ENCODE measurements at regions not wholly inside any gene's neighbourhood (a gene's known extent, or its start where the extent isn't known, plus 50 kb on each side); places are given as distances from the start of the nearest gene placed in this dataset.
"Not testable (repeated sequence)": the region's sequence is repeated elsewhere in the genome, so short reads cannot be mapped to it uniquely, and the experiment has no call there.

- H3K9me3 Mint-ChIP-seq (ENCODE audit: low read depth): no peaks in the 10 kb centered on the region
- H3K27ac Mint-ChIP-seq: no peak overlapping the region
- H3K27me3 Mint-ChIP-seq: no peaks in the 10 kb centered on the region
- H3K4me1 Mint-ChIP-seq (ENCODE audit: low read depth): no peaks in the 10 kb centered on the region
- H3K4me3 Mint-ChIP-seq: no peak overlapping the region
- H3K36me3 Mint-ChIP-seq: no peaks in the 10 kb centered on the region
These were observed 147.9 kb downstream of the AKAIN1 start for GRCh38 chr18:5049124-5049523.

GRCh38 chr18:5040476-5040875 lies 156.6 kb downstream of the AKAIN1 start:
- Mint-ChIP-seq H3K27me3 (peaks cover 2% of the 10 kb centered on the region), H3K9me3 (ENCODE audit: low read depth) (peaks cover 3% of the 10 kb centered on the region), H3K4me1 (ENCODE audit: low read depth) (no peaks in the 10 kb centered on the region), H3K36me3 (no peaks in the 10 kb centered on the region), H3K4me3 (no peak overlapping the region), H3K27ac (no peak overlapping the region)

- H3K9me3 Mint-ChIP-seq (ENCODE audit: low read depth): peaks cover 12% of the 10 kb centered on the region
- H3K27me3 Mint-ChIP-seq: peaks cover 4% of the 10 kb centered on the region
- H3K4me3 Mint-ChIP-seq: no peak overlapping the region
- no peak overlapping the region for H3K27ac Mint-ChIP-seq
- no peaks in the 10 kb centered on the region for H3K36me3 Mint-ChIP-seq
- no peaks in the 10 kb centered on the region for H3K4me1 Mint-ChIP-seq (ENCODE audit: low read depth)
These were observed 160.5 kb downstream of the AKAIN1 start for GRCh38 chr18:5036523-5036922.

GRCh38 chr18:5031216-5031615 lies 165.8 kb downstream of the AKAIN1 start:
- Mint-ChIP-seq H3K27me3 (peaks cover 9% of the 10 kb centered on the region), H3K27ac (no peak overlapping the region), H3K4me3 (no peak overlapping the region), H3K36me3 (no peaks in the 10 kb centered on the region), H3K9me3 (ENCODE audit: low read depth) (peaks cover 12% of the 10 kb centered on the region), H3K4me1 (ENCODE audit: low read depth) (no peaks in the 10 kb centered on the region)

- H3K4me1 Mint-ChIP-seq (ENCODE audit: low read depth): no peaks in the 10 kb centered on the region
- no peak overlapping the region for H3K4me3 Mint-ChIP-seq
- peaks cover 12% of the 10 kb centered on the region for H3K9me3 Mint-ChIP-seq (ENCODE audit: low read depth)
- no peak overlapping the region for H3K27ac Mint-ChIP-seq
- no peaks in the 10 kb centered on the region for H3K36me3 Mint-ChIP-seq
- H3K27me3 Mint-ChIP-seq: peaks cover 9% of the 10 kb centered on the region
These were observed 166.4 kb downstream of the AKAIN1 start for GRCh38 chr18:5030636-5031035.

- Mint-ChIP-seq H3K4me3 (no peak overlapping the region), H3K4me1 (ENCODE audit: low read depth) (no peaks in the 10 kb centered on the region), H3K27me3 (peaks cover 7% of the 10 kb centered on the region), H3K27ac (no peak overlapping the region), H3K36me3 (no peaks in the 10 kb centered on the region), H3K9me3 (ENCODE audit: low read depth) (peaks cover 12% of the 10 kb centered on the region)
These were observed 167.5 kb downstream of the AKAIN1 start for GRCh38 chr18:5029592-5029991.

GRCh38 chr18:5024741-5025140 lies 172.3 kb downstream of the AKAIN1 start:
- H3K4me1 Mint-ChIP-seq (ENCODE audit: low read depth): no peaks in the 10 kb centered on the region
- no peak overlapping the region for H3K27ac Mint-ChIP-seq
- peaks cover 14% of the 10 kb centered on the region for H3K27me3 Mint-ChIP-seq
- H3K4me3 Mint-ChIP-seq: no peak overlapping the region
- H3K36me3 Mint-ChIP-seq: no peaks in the 10 kb centered on the region
- H3K9me3 Mint-ChIP-seq (ENCODE audit: low read depth): no peaks in the 10 kb centered on the region

GRCh38 chr18:5021558-5021957 lies 175.5 kb downstream of the AKAIN1 start:
- H3K27me3 Mint-ChIP-seq: peaks cover 8% of the 10 kb centered on the region
- H3K4me3 Mint-ChIP-seq: no peak overlapping the region
- no peaks in the 10 kb centered on the region for H3K9me3 Mint-ChIP-seq (ENCODE audit: low read depth)
- no peak overlapping the region for H3K27ac Mint-ChIP-seq
- no peaks in the 10 kb centered on the region for H3K4me1 Mint-ChIP-seq (ENCODE audit: low read depth)
- no peaks in the 10 kb centered on the region for H3K36me3 Mint-ChIP-seq

- H3K36me3 Mint-ChIP-seq: no peaks in the 10 kb centered on the region
- H3K9me3 Mint-ChIP-seq (ENCODE audit: low read depth): no peaks in the 10 kb centered on the region
- peaks cover 4% of the 10 kb centered on the region for H3K27me3 Mint-ChIP-seq
- no peak overlapping the region for H3K27ac Mint-ChIP-seq
- H3K4me1 Mint-ChIP-seq (ENCODE audit: low read depth): no peaks in the 10 kb centered on the region
- no peak overlapping the region for H3K4me3 Mint-ChIP-seq
These were observed 181.8 kb downstream of the AKAIN1 start for GRCh38 chr18:5015213-5015612.

GRCh38 chr18:5004031-5004820 lies 192.8 kb downstream of the AKAIN1 start:
- H3K27me3 Mint-ChIP-seq: peaks cover 23% of the 10 kb centered on the region
- not testable (repeated sequence) for H3K4me3 Mint-ChIP-seq; H3K27ac Mint-ChIP-seq; H3K4me1 Mint-ChIP-seq (ENCODE audit: low read depth); H3K9me3 Mint-ChIP-seq (ENCODE audit: low read depth); H3K36me3 Mint-ChIP-seq

GRCh38 chr18:4994710-4995109 lies 202.3 kb downstream of the AKAIN1 start:
- Mint-ChIP-seq H3K9me3 (ENCODE audit: low read depth) (no peaks in the 10 kb centered on the region), H3K27ac (no peak overlapping the region), H3K36me3 (no peaks in the 10 kb centered on the region), H3K4me3 (no peak overlapping the region), H3K4me1 (ENCODE audit: low read depth) (no peaks in the 10 kb centered on the region), H3K27me3 (peaks cover 6% of the 10 kb centered on the region)

GRCh38 chr18:4987452-4988405 lies 209.3 kb downstream of the AKAIN1 start:
- Mint-ChIP-seq H3K36me3 (no peaks in the 10 kb centered on the region), H3K9me3 (ENCODE audit: low read depth) (no peaks in the 10 kb centered on the region), H3K4me1 (ENCODE audit: low read depth) (no peaks in the 10 kb centered on the region), H3K4me3 (no peak overlapping the region), H3K27ac (no peak overlapping the region), H3K27me3 (peaks cover 2% of the 10 kb centered on the region)

GRCh38 chr18:4986677-4987076 lies 210.4 kb downstream of the AKAIN1 start:
- Mint-ChIP-seq H3K4me1 (ENCODE audit: low read depth) (no peaks in the 10 kb centered on the region), H3K9me3 (ENCODE audit: low read depth) (peaks cover 3% of the 10 kb centered on the region), H3K36me3 (no peaks in the 10 kb centered on the region), H3K27ac (no peak overlapping the region), H3K4me3 (no peak overlapping the region), H3K27me3 (peaks cover 2% of the 10 kb centered on the region)

- Mint-ChIP-seq H3K4me3 (no peak overlapping the region), H3K9me3 (ENCODE audit: low read depth) (peaks cover 7% of the 10 kb centered on the region), H3K27ac (no peak overlapping the region), H3K27me3 (peaks cover 2% of the 10 kb centered on the region), H3K4me1 (ENCODE audit: low read depth) (no peaks in the 10 kb centered on the region), H3K36me3 (no peaks in the 10 kb centered on the region)
These were observed 211.0 kb downstream of the AKAIN1 start for GRCh38 chr18:4986066-4986465.

- H3K4me1 Mint-ChIP-seq (ENCODE audit: low read depth): no peaks in the 10 kb centered on the region
- H3K4me3 Mint-ChIP-seq: no peak overlapping the region
- H3K27me3 Mint-ChIP-seq: no peaks in the 10 kb centered on the region
- peaks cover 22% of the 10 kb centered on the region for H3K9me3 Mint-ChIP-seq (ENCODE audit: low read depth)
- H3K27ac Mint-ChIP-seq: no peak overlapping the region
- H3K36me3 Mint-ChIP-seq: no peaks in the 10 kb centered on the region
These were observed 235.7 kb downstream of the AKAIN1 start for GRCh38 chr18:4961121-4961909.

Data from activated naive CD8-positive, alpha-beta T cell (primary cell).